PFSK-1 (cell line): ENCODE measurements at regions not wholly inside any gene's neighbourhood (a gene's known extent, or its start where the extent isn't known, plus 50 kb on each side); places are given as distances from the start of the nearest gene placed in this dataset.

Experiments used
- FOXP2 ChIP-seq: optimal IDR thresholded peaks from 2 replicates; pipeline ENCODE3; 2011; ENCODE audit warnings: borderline replicate concordance, control low read depth, inconsistent platforms; ENCODE audit not compliant: insufficient read depth; ENCODE audit errors: extremely low read length, extremely low read depth
- POLR2AphosphoS5 ChIP-seq: IDR thresholded peaks from 2 replicates; pipeline ENCODE4 v1.6.1; 2012; ENCODE audit warnings: low read depth, mild to moderate bottlenecking, control low read depth, low read length, moderate library complexity
- REST ChIP-seq, 2 experiments: IDR thresholded peaks; 2 replicates each; pipeline versions ENCODE4 v1.6.1 to v1.8.0; 2011 to 2012; ENCODE audit warnings: low read depth in 2 of 2, low read length in 2 of 2, control low read depth in 1 of 2, inconsistent platforms in 1 of 2, mild to moderate bottlenecking in 1 of 2, moderate library complexity in 1 of 2; ENCODE audit not compliant: insufficient read depth in 1 of 2
- SIN3A ChIP-seq: IDR thresholded peaks from 2 replicates; pipeline ENCODE4 v1.6.1; 2012; ENCODE audit warnings: mild to moderate bottlenecking, low read length, moderate library complexity, borderline replicate concordance; ENCODE audit not compliant: insufficient read depth

DNA sequence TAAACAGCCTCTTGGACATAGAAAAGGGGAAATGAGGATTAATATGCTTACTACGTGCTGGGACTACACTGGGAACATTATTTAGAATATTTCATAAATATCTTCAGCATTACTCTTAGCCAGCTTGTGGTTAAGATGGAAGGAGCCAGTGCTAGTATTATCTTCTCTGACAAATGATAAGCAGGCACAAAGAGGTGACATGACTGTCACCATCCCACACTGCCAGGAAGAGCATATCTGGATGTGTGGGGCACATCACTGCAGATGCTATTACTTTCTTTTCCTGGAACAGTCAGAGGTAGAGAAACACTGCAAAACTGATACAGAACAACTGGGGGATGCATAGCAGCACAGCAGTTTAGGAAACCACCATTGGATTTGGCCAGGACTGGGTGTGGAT lies 281.0 kb upstream of the TNC start:
- no peak for TF ChIP-seq POLR2AphosphoS5
- no peak for TF ChIP-seq REST (IDR thresholded peaks at IDR 0.05; ENCODE audit: insufficient read depth in 1 of 2, low read depth in 2 of 2, low read length in 2 of 2)
- TF ChIP-seq FOXP2: no peak
- no peak for TF ChIP-seq SIN3A
